ENCODE measurements at regions not wholly inside any gene's neighbourhood (a gene's known extent, or its start where the extent isn't known, plus 50 kb on each side); places are given as distances from the start of the nearest gene placed in this dataset.

DNA sequence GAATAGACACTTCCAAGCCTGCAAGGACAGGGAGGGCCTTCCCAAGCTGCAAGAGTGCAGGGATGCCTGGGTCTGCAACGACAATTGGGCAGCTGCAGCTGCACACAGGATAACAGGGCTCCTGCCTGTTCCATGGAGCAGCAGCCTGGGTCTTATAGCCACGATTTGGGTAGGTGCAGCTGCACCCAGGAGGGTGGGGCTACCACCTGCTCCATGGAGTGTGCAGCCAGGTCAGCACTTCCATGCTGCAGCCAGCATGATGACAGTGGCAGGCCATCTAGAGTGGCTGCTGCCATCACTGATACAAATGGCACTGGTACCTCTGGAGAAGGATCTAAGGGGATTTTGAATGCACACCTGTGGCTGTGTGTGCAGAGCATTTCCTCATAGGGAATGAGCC is 528.5 kb downstream of the DSC3 start:
- no peak overlapping the region for H3K4me3 Mint-ChIP-seq
- H3K9me3 Mint-ChIP-seq: peaks cover 2% of the 10 kb centered on the region
- no peak overlapping the region for H3K27ac Mint-ChIP-seq
- H3K36me3 Mint-ChIP-seq: no peaks in the 10 kb centered on the region
- no peak for ATAC-seq
- H3K4me1 Mint-ChIP-seq: no peaks in the 10 kb centered on the region
- H3K27me3 Mint-ChIP-seq: no peaks in the 10 kb centered on the region

DNA sequence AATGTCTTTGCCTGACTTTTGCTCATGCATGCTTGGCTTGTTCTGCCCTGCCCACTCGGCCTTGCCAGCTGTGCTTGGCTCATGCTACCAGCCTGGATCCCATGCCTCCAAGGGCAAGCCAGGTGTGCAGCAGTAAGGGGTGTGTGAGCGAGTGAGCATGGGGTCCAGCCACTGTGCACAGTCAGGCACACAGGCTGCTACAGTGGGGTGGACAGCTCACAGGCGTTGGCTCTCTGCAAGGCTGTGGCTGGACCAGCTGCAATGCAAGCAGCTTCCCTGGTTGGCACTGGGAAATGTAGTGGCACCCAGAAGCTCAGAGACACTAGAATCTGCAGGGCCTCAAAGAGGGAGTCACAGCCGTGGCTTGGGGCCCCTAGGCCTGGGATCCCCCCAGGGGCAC is 529.7 kb downstream of the DSC3 start:
- Mint-ChIP-seq H3K4me3 (no peak overlapping the region), H3K27ac (no peak overlapping the region), H3K4me1 (no peaks in the 10 kb centered on the region), H3K36me3 (no peaks in the 10 kb centered on the region), H3K27me3 (no peaks in the 10 kb centered on the region), H3K9me3 (peaks cover 2% of the 10 kb centered on the region)
- no peak for ATAC-seq

DNA sequence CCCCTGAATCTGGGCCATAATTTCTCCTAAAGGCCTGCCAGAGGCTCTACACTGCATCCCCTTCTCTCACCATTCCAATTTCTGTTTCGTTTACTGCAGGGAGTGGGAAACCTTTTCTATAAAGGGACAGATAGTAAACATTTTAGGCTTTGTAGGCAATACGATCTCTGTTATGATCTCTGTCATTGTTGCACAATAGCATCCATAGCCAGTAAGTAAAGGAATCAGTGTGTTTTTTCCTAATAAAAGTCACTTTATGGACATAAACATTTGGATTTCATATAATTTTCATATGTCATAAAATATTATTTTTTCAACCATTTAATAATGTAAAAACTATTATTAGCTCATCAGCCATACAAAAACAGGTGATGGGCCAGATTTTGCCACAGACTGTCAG is 531.7 kb downstream of the DSC3 start:
- Mint-ChIP-seq H3K36me3 (no peaks in the 10 kb centered on the region), H3K9me3 (peaks cover 2% of the 10 kb centered on the region), H3K4me3 (no peak overlapping the region), H3K4me1 (no peaks in the 10 kb centered on the region), H3K27me3 (no peaks in the 10 kb centered on the region), H3K27ac (no peak overlapping the region)
- no peak for ATAC-seq

DNA sequence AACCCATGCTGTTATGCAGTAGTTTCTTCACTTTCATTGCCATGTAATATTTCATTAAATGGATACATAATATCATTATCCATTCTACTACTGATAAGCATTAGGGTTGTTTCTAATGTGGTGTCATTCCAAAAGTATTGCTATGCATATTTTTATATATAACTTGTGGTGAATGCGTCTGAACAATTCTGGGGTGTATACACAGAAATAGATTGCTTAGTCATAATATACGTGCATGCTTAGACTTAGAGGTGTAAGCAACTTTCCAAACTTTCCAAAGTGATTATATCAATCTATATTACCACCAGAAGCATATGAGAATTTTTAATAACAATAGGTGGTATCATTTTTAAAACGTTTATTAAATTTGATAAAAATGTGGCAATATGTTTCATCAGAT is 540.9 kb downstream of the DSC3 start:
- H3K4me3 Mint-ChIP-seq: no peak overlapping the region
- no peaks in the 10 kb centered on the region for H3K4me1 Mint-ChIP-seq
- H3K27ac Mint-ChIP-seq: no peak overlapping the region
- no peaks in the 10 kb centered on the region for H3K9me3 Mint-ChIP-seq
- ATAC-seq: no peak
- no peaks in the 10 kb centered on the region for H3K27me3 Mint-ChIP-seq
- H3K36me3 Mint-ChIP-seq: no peaks in the 10 kb centered on the region

DNA sequence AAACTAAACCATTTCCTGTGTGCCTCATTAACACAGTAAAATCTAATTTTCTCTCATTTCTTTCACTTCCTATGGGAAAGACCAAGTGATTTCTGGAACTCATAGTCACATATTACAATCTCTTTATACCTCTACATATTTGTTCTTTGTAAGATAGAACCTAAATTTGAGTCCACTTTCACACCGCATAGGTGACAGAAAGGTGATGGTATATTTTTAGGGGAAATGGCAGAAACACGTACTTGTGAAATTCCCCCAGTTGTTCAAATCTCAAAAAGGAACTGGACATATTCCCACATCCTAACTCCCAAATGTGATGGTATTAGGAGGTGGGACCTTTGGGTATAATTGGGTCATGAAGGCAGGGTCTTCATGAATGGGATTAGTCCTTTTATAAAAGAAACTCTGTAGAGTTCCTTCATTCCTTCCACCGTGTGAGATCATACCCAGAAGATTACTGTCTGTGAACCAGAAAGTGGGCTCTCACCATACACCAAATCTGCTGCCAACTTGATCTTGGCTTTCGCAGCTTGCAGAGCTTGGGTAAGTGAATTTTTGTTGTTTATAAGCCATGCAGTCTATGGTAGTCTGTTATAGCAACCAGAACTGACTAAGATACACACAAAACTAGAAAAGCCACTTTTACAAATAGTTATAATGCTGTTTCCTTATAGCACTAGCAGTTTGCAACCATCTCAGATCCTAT is 542.1 kb downstream of the DSC3 start:
- H3K27me3 Mint-ChIP-seq: no peaks in the 10 kb centered on the region
- no peaks in the 10 kb centered on the region for H3K4me1 Mint-ChIP-seq
- H3K4me3 Mint-ChIP-seq: no peak overlapping the region
- ATAC-seq: no peak
- no peaks in the 10 kb centered on the region for H3K9me3 Mint-ChIP-seq
- no peaks in the 10 kb centered on the region for H3K36me3 Mint-ChIP-seq
- H3K27ac Mint-ChIP-seq: no peak overlapping the region

DNA sequence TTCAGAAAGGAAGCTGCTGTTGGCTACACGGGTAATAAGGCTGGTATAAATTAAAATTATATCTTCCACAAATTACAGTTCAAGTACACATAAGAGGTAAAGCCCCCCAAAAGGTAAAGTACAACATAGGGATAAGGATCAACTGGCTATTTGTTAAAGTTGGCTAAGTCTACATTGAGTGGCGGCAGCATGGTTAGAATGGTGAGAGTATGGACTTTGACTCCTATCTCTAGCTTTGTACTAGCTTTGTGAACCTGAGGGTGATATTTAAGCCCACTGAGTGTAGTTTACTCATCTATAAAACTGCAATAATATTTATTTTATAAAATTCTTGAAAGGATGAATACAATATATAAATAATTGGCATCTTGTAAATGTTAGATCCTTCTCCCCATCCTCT is 542.8 kb downstream of the DSC3 start:
- H3K36me3 Mint-ChIP-seq: no peaks in the 10 kb centered on the region
- no peak overlapping the region for H3K27ac Mint-ChIP-seq
- H3K27me3 Mint-ChIP-seq: no peaks in the 10 kb centered on the region
- H3K9me3 Mint-ChIP-seq: no peaks in the 10 kb centered on the region
- no peak for ATAC-seq
- H3K4me1 Mint-ChIP-seq: no peaks in the 10 kb centered on the region
- no peak overlapping the region for H3K4me3 Mint-ChIP-seq

DNA sequence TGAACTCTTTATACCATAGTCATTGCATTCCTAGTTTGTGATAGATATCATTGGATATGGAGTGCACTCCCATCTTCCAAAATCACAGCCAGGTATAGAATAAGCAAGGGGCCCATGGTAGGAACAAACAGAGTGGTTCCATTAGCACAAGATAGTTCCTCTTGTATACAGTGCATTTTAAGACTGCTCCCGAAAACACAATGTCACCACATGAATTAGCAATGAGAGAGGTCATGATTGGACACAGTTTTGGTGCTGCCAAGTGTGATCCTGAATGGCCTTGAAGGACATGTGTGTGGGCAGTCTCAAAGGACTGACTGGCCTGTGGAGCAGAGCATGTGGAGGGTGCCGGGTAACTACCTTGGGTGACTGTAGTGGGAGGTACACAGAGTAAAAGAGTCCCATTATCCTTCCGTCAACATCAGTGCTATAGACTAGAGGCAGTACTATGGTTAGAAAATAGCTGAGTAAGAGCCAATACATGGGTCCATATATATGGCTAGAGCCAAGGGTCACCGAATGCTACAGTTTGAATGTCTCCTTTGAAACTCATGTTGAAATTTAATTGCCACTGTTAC is 549.9 kb downstream of the DSC3 start:
- H3K9me3 Mint-ChIP-seq: peaks cover 8% of the 10 kb centered on the region
- H3K27ac Mint-ChIP-seq: no peak overlapping the region
- no peaks in the 10 kb centered on the region for H3K4me1 Mint-ChIP-seq
- H3K4me3 Mint-ChIP-seq: no peak overlapping the region
- no peaks in the 10 kb centered on the region for H3K36me3 Mint-ChIP-seq
- no peak for ATAC-seq
- no peaks in the 10 kb centered on the region for H3K27me3 Mint-ChIP-seq

DNA sequence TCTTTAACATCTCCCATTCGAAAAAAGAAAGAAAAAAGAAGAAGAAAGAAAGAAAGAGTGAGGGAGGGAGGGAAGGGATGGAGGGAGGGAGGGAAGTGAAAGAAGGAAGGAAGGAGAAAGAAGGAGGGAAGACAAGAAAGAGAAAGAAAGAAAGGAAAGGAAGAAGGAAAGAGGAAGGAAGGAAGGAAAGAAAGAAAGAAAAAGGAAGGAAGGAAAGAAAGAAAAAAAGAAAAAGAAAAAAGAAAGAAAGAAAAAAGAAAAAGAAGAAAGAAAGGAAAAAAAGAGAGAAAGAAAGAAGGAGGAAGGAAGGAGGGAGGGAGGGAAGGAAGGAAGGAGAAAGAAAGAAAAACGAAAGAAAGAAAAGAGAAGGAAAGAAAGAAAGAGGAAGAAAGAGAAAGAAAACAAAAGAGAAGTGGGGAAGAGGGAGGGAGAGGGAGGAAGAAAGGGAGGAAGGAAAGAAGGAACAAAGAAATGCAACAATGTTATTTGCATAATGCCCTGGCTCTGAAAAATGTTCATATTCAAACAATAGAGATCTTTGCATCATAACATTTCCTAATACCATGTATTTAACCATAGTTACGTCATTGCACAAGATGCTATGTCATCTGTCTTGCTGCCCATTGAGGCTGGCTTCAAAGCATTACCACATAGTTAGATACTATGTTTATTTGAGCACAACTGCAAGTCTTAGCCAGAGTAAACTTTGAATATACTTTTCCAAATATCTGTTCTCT is 550.6 kb downstream of the DSC3 start:
- Mint-ChIP-seq H3K4me3 (no peak overlapping the region), H3K9me3 (peaks cover 8% of the 10 kb centered on the region), H3K27me3 (no peaks in the 10 kb centered on the region), H3K4me1 (no peaks in the 10 kb centered on the region), H3K27ac (no peak overlapping the region), H3K36me3 (no peaks in the 10 kb centered on the region)
- no peak for ATAC-seq

DNA sequence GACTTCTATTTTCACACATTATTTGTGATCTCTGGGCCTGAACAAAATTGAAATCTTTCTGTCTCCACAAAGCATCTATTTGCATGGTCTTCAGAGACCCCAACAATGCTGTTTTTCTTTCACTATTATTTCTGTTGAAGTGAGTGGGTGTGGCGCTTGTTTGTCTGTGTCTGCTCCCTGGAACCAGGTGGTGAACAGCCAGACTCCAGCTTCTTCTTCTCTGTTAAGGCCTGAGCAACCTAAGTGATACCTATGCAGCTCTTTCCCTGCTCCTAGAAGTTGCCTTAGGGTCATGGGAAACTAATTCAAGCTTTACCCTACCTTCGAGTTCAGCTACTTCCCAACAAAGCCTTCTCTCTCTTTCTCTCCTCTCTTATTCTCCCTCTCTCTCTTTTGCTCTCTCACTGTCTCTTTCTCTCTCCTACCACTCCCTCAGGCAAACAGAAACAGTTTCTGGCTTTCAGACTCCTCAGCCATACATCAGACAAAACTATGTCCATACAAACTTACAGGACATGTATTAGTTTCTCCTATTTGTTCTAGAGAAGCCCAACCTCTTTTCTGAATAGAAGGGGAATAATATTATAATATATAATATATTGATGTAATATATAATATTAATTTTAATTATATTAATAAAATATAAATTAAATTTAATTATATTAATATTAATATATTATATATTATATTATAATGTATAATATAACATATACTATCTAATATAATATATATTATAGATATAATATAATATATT is 552.5 kb downstream of the DSC3 start:
- Mint-ChIP-seq H3K27ac (no peak overlapping the region), H3K4me1 (no peaks in the 10 kb centered on the region), H3K9me3 (peaks cover 8% of the 10 kb centered on the region), H3K36me3 (no peaks in the 10 kb centered on the region), H3K4me3 (no peak overlapping the region), H3K27me3 (no peaks in the 10 kb centered on the region)
- no peak for ATAC-seq

DNA sequence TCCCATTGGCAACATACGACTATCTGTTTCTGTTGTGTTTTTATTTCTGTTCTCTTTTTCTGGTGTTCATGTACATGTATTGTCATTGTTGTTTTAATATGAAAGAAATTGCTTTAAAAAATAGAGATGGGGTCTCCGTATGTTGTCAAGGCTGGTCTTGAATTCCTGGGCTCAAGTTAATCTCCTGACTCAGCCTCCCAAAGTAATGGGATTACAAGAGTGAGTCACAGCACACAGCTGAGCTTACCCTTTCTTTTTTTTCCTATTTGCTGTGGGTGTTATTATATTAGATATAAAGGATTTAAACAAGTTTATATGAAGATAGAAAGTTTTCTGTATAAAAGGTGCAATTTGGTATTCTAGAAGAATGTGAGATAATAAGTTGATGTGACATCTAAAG is 554.6 kb downstream of the DSC3 start:
- no peak for ATAC-seq
- H3K4me3 Mint-ChIP-seq: no peak overlapping the region
- no peaks in the 10 kb centered on the region for H3K4me1 Mint-ChIP-seq
- H3K9me3 Mint-ChIP-seq: peaks cover 8% of the 10 kb centered on the region
- no peaks in the 10 kb centered on the region for H3K36me3 Mint-ChIP-seq
- H3K27me3 Mint-ChIP-seq: no peaks in the 10 kb centered on the region
- H3K27ac Mint-ChIP-seq: no peak overlapping the region

DNA sequence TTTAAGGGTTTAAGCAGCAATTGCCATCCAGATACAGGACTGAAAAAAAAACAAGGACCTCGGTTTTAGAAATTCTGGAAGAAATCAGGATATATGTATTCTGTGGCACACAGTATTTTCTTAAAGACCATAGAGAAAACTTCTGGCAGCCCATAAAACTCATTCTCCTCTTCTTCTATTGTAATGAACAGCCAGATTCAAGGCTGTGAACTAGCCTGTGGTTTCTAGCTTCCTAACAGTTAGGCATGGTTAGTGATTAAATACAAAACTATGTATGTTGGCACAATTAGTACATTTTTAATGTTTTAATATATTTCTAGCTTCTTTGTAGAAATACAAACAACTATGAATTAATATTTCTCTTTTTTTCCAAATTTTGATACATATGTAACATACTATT is 555.7 kb downstream of the DSC3 start:
- no peaks in the 10 kb centered on the region for H3K4me1 Mint-ChIP-seq
- no peak overlapping the region for H3K4me3 Mint-ChIP-seq
- no peak overlapping the region for H3K27ac Mint-ChIP-seq
- peaks cover 6% of the 10 kb centered on the region for H3K9me3 Mint-ChIP-seq
- H3K36me3 Mint-ChIP-seq: no peaks in the 10 kb centered on the region
- ATAC-seq: no peak
- no peaks in the 10 kb centered on the region for H3K27me3 Mint-ChIP-seq

DNA sequence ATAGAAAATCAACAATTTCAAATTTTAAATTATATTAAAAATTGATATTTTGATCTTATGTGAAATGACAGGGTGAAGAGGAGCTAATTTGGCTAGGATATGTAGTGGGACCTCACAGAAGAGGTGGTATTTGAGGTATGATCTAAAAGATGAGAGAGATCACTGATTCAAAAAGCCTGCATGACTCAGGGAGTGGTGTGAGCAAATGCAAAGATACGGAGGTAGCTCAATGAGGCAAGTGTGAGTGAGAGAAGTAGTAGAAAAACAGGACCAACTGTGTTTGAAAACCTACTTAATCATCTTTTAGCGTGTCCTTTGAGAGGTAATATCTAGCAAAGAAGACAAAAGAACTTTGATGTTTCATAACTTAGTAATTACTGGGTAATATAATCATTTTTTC is 557.5 kb downstream of the DSC3 start:
- Mint-ChIP-seq H3K27me3 (no peaks in the 10 kb centered on the region), H3K36me3 (no peaks in the 10 kb centered on the region), H3K27ac (no peak overlapping the region), H3K9me3 (peaks cover 4% of the 10 kb centered on the region), H3K4me3 (no peak overlapping the region), H3K4me1 (no peaks in the 10 kb centered on the region)
- ATAC-seq: no peak

DNA sequence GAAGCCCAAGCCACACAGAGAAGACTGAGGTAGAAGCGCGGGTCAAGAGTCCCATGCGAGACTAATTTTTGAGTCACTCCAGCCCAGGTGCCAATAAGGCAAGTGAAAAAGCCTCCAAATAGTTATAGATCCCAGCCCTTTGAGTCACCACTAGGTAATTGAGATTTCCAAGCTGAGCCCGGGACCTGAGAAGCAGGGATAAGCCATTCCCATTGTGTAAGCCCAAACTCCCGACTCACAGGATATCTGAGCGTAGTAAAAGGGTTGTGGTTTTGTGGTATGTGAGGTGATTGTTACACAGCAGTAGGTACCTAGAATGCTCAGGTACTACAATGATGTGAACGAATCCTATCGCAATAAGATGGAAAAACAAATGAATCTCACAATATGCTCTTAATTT is 560.7 kb downstream of the DSC3 start:
- no peaks in the 10 kb centered on the region for H3K36me3 Mint-ChIP-seq
- no peak overlapping the region for H3K4me3 Mint-ChIP-seq
- H3K27ac Mint-ChIP-seq: no peak overlapping the region
- ATAC-seq: no peak
- H3K4me1 Mint-ChIP-seq: no peaks in the 10 kb centered on the region
- H3K9me3 Mint-ChIP-seq: peaks cover 3% of the 10 kb centered on the region
- H3K27me3 Mint-ChIP-seq: no peaks in the 10 kb centered on the region

DNA sequence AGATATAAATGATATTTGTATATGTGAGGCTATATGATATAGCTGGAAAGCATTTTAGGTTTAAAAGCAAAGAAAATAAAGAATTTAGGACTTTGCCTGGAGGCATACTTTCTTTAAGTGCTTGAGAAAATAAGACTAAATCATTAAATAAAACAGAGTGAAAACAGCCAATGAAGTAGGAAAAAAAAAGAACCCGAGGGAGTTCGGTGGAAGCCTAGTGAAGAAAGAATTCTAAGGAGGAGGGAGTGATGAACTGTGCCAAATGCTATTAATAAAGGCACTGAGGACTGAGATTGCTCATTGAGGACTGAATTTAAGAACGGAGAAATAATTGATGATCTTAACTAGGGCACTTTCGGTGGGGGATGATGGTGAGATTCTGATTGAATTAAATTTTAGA is 573.5 kb downstream of the DSC3 start:
- no peak for ATAC-seq
- Mint-ChIP-seq H3K27ac (no peak overlapping the region), H3K27me3 (no peaks in the 10 kb centered on the region), H3K4me3 (no peak overlapping the region), H3K4me1 (no peaks in the 10 kb centered on the region), H3K36me3 (no peaks in the 10 kb centered on the region), H3K9me3 (peaks cover 6% of the 10 kb centered on the region)

DNA sequence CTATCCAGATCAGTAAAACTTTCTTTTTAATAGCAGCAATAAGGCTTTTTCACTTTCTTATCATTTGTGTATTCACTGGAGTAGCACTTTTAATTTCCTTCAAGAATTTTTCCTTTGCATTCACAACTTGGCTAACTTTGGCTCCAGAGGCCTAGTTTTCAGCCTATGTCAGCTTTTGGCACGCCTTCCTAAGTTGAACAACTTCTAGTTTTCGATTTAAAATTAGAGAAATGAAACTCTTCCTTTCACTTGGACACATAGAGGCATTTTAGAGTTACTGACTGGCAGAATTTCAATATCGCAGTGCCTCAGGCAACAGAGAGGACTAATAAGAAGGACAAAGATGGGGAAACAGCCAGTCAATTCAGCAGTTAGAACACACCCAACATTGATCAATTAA is 577.4 kb downstream of the DSC3 start:
- no peak overlapping the region for H3K27ac Mint-ChIP-seq
- no peak for ATAC-seq
- no peak overlapping the region for H3K4me3 Mint-ChIP-seq
- H3K27me3 Mint-ChIP-seq: no peaks in the 10 kb centered on the region
- no peaks in the 10 kb centered on the region for H3K36me3 Mint-ChIP-seq
- H3K4me1 Mint-ChIP-seq: no peaks in the 10 kb centered on the region
- peaks cover 6% of the 10 kb centered on the region for H3K9me3 Mint-ChIP-seq
